ENCODE measurements at regions not wholly inside any gene's neighbourhood (a gene's known extent, or its start where the extent isn't known, plus 50 kb on each side); places are given as distances from the start of the nearest gene placed in this dataset.

GRCh38 chr5:172568308-172568910, 72.7 kb upstream of the NEURL1B start:
- H3K4me1 ChIP-seq (ENCODE audit: control insufficient read depth, insufficient read depth, low read length) = peaks cover 18% of the 10 kb centered on the region
- H3K9me3 ChIP-seq (ENCODE audit: control insufficient read depth in 2 of 2, low read length in 2 of 2) = no peaks in the 10 kb centered on the region
- no peaks in the 10 kb centered on the region for H3K27me3 ChIP-seq (ENCODE audit: control insufficient read depth in 1 of 2, insufficient read depth in 2 of 2, low read length in 2 of 2)
- H3K27ac ChIP-seq (ENCODE audit: low read length) = no peak overlapping the region
- H3K9ac ChIP-seq (ENCODE audit: low read length in 2 of 2) = no peak overlapping the region
- no peaks in the 10 kb centered on the region for H3K36me3 ChIP-seq (ENCODE audit: control insufficient read depth in 2 of 2, insufficient read depth in 2 of 2, low read length in 2 of 2)
- no peak overlapping the region for H3K4me3 ChIP-seq (ENCODE audit: low read length in 2 of 2)

DNA sequence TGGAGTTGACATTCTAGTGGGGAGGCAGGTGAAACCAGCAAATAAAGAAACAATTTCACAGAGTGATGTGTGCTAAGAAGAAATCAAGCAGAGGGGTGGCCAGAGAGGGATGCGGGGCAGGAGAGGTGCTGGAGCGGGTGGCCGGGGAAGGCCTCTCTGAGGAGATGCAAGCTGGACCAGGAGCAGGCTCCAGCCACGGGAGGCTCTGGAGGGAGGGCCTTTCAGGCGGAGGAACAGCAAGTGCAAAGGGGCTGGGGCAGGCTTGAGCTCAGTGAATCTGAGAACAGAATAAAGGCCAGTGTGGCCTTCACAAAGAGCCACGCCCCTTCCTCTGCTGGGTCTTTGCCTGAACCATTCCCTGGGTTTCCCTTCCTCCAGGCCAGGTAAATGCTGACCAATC, 73.2 kb upstream of the NEURL1B start:
- H3K36me3 ChIP-seq (ENCODE audit: control insufficient read depth in 2 of 2, insufficient read depth in 2 of 2, low read length in 2 of 2) = no peaks in the 10 kb centered on the region
- H3K9ac ChIP-seq (ENCODE audit: low read length in 2 of 2) = no peak overlapping the region
- no peak overlapping the region for H3K27ac ChIP-seq (ENCODE audit: low read length)
- H3K27me3 ChIP-seq (ENCODE audit: control insufficient read depth in 1 of 2, insufficient read depth in 2 of 2, low read length in 2 of 2) = no peaks in the 10 kb centered on the region
- H3K4me3 ChIP-seq (ENCODE audit: low read length in 2 of 2) = no peak overlapping the region
- H3K9me3 ChIP-seq (ENCODE audit: control insufficient read depth in 2 of 2, low read length in 2 of 2) = no peaks in the 10 kb centered on the region
- H3K4me1 ChIP-seq (ENCODE audit: control insufficient read depth, insufficient read depth, low read length) = peaks cover 18% of the 10 kb centered on the region

GRCh38 chr5:172567294-172567693, 73.8 kb upstream of the NEURL1B start:
- H3K27ac ChIP-seq (ENCODE audit: low read length) = no peak overlapping the region
- no peaks in the 10 kb centered on the region for H3K36me3 ChIP-seq (ENCODE audit: control insufficient read depth in 2 of 2, insufficient read depth in 2 of 2, low read length in 2 of 2)
- no peaks in the 10 kb centered on the region for H3K27me3 ChIP-seq (ENCODE audit: control insufficient read depth in 1 of 2, insufficient read depth in 2 of 2, low read length in 2 of 2)
- H3K4me1 ChIP-seq (ENCODE audit: control insufficient read depth, insufficient read depth, low read length) = peaks cover 18% of the 10 kb centered on the region
- H3K4me3 ChIP-seq (ENCODE audit: low read length in 2 of 2) = no peak overlapping the region
- no peak overlapping the region for H3K9ac ChIP-seq (ENCODE audit: low read length in 2 of 2)
- H3K9me3 ChIP-seq (ENCODE audit: control insufficient read depth in 2 of 2, low read length in 2 of 2) = no peaks in the 10 kb centered on the region

GRCh38 chr5:172565931-172566665, 75.0 kb upstream of the NEURL1B start:
- H3K27ac ChIP-seq (ENCODE audit: low read length) = no peak overlapping the region

GRCh38 chr5:172565455-172565854, 75.6 kb upstream of the NEURL1B start:
- Histone ChIP-seq H3K27ac (ENCODE audit: low read length) (no peak overlapping the region), H3K36me3 (ENCODE audit: control insufficient read depth in 2 of 2, insufficient read depth in 2 of 2, low read length in 2 of 2) (no peaks in the 10 kb centered on the region), H3K4me3 (ENCODE audit: low read length in 2 of 2) (no peak overlapping the region), H3K4me1 (ENCODE audit: control insufficient read depth, insufficient read depth, low read length) (peaks cover 10% of the 10 kb centered on the region), H3K9me3 (ENCODE audit: control insufficient read depth in 2 of 2, low read length in 2 of 2) (no peaks in the 10 kb centered on the region), H3K9ac (ENCODE audit: low read length in 2 of 2) (no peak overlapping the region), H3K27me3 (ENCODE audit: control insufficient read depth in 1 of 2, insufficient read depth in 2 of 2, low read length in 2 of 2) (no peaks in the 10 kb centered on the region)

More at GRCh38 chr5:172565931-172566665, 75.0 kb upstream of the NEURL1B start:
- no peak overlapping the region for H3K4me3 ChIP-seq (ENCODE audit: low read length in 2 of 2)
- H3K4me1 ChIP-seq (ENCODE audit: control insufficient read depth, insufficient read depth, low read length) = peaks cover 12% of the 10 kb centered on the region
- H3K9ac ChIP-seq (ENCODE audit: low read length in 2 of 2) = no peak overlapping the region
- no peaks in the 10 kb centered on the region for H3K27me3 ChIP-seq (ENCODE audit: control insufficient read depth in 1 of 2, insufficient read depth in 2 of 2, low read length in 2 of 2)
- no peaks in the 10 kb centered on the region for H3K36me3 ChIP-seq (ENCODE audit: control insufficient read depth in 2 of 2, insufficient read depth in 2 of 2, low read length in 2 of 2)
- H3K9me3 ChIP-seq (ENCODE audit: control insufficient read depth in 2 of 2, low read length in 2 of 2) = no peaks in the 10 kb centered on the region

- H3K9me3 ChIP-seq (ENCODE audit: control insufficient read depth in 2 of 2, low read length in 2 of 2) = no peaks in the 10 kb centered on the region
- H3K27me3 ChIP-seq (ENCODE audit: control insufficient read depth in 1 of 2, insufficient read depth in 2 of 2, low read length in 2 of 2) = no peaks in the 10 kb centered on the region
- no peak overlapping the region for H3K27ac ChIP-seq (ENCODE audit: low read length)
- H3K9ac ChIP-seq (ENCODE audit: low read length in 2 of 2) = no peak overlapping the region
- peaks cover 5% of the 10 kb centered on the region for H3K4me1 ChIP-seq (ENCODE audit: control insufficient read depth, insufficient read depth, low read length)
- no peak overlapping the region for H3K4me3 ChIP-seq (ENCODE audit: low read length in 2 of 2)
- no peaks in the 10 kb centered on the region for H3K36me3 ChIP-seq (ENCODE audit: control insufficient read depth in 2 of 2, insufficient read depth in 2 of 2, low read length in 2 of 2)
These were observed 76.2 kb upstream of the NEURL1B start for GRCh38 chr5:172564883-172565282.

- H3K27me3 ChIP-seq (ENCODE audit: control insufficient read depth in 1 of 2, insufficient read depth in 2 of 2, low read length in 2 of 2) = no peaks in the 10 kb centered on the region
- peaks cover 4% of the 10 kb centered on the region for H3K4me1 ChIP-seq (ENCODE audit: control insufficient read depth, insufficient read depth, low read length)
- no peak overlapping the region for H3K9ac ChIP-seq (ENCODE audit: low read length in 2 of 2)
- H3K9me3 ChIP-seq (ENCODE audit: control insufficient read depth in 2 of 2, low read length in 2 of 2) = no peaks in the 10 kb centered on the region
- no peaks in the 10 kb centered on the region for H3K36me3 ChIP-seq (ENCODE audit: control insufficient read depth in 2 of 2, insufficient read depth in 2 of 2, low read length in 2 of 2)
- no peak overlapping the region for H3K4me3 ChIP-seq (ENCODE audit: low read length in 2 of 2)
- no peak overlapping the region for H3K27ac ChIP-seq (ENCODE audit: low read length)
These were observed 76.9 kb upstream of the NEURL1B start for GRCh38 chr5:172564188-172564587.

- H3K9ac ChIP-seq (ENCODE audit: low read length in 2 of 2) = no peak overlapping the region
- H3K4me3 ChIP-seq (ENCODE audit: low read length in 2 of 2) = no peak overlapping the region
- peaks cover 20% of the 10 kb centered on the region for H3K4me1 ChIP-seq (ENCODE audit: control insufficient read depth, insufficient read depth, low read length)
- no peaks in the 10 kb centered on the region for H3K27me3 ChIP-seq (ENCODE audit: control insufficient read depth in 1 of 2, insufficient read depth in 2 of 2, low read length in 2 of 2)
- no peaks in the 10 kb centered on the region for H3K9me3 ChIP-seq (ENCODE audit: control insufficient read depth in 2 of 2, low read length in 2 of 2)
- H3K27ac ChIP-seq (ENCODE audit: low read length) = no peak overlapping the region
- no peaks in the 10 kb centered on the region for H3K36me3 ChIP-seq (ENCODE audit: control insufficient read depth in 2 of 2, insufficient read depth in 2 of 2, low read length in 2 of 2)
These were observed 78.6 kb upstream of the NEURL1B start for GRCh38 chr5:172562443-172562842.

- H3K4me1 ChIP-seq (ENCODE audit: control insufficient read depth, insufficient read depth, low read length) = peaks cover 33% of the 10 kb centered on the region
- H3K27me3 ChIP-seq (ENCODE audit: control insufficient read depth in 1 of 2, insufficient read depth in 2 of 2, low read length in 2 of 2) = no peaks in the 10 kb centered on the region
- no peak overlapping the region for H3K9ac ChIP-seq (ENCODE audit: low read length in 2 of 2)
- H3K27ac ChIP-seq (ENCODE audit: low read length) = no peak overlapping the region
- no peaks in the 10 kb centered on the region for H3K36me3 ChIP-seq (ENCODE audit: control insufficient read depth in 2 of 2, insufficient read depth in 2 of 2, low read length in 2 of 2)
- no peaks in the 10 kb centered on the region for H3K9me3 ChIP-seq (ENCODE audit: control insufficient read depth in 2 of 2, low read length in 2 of 2)
- H3K4me3 ChIP-seq (ENCODE audit: low read length in 2 of 2) = no peak overlapping the region
These were observed 79.9 kb upstream of the NEURL1B start for GRCh38 chr5:172561151-172561550.

GRCh38 chr5:172559004-172559932, 81.8 kb upstream of the NEURL1B start:
- H3K4me1 ChIP-seq (ENCODE audit: control insufficient read depth, insufficient read depth, low read length) = peaks cover 48% of the 10 kb centered on the region
- no peaks in the 10 kb centered on the region for H3K36me3 ChIP-seq (ENCODE audit: control insufficient read depth in 2 of 2, insufficient read depth in 2 of 2, low read length in 2 of 2)
- no peaks in the 10 kb centered on the region for H3K9me3 ChIP-seq (ENCODE audit: control insufficient read depth in 2 of 2, low read length in 2 of 2)
- peak overlapping the region; percentile 92 for H3K27ac ChIP-seq (ENCODE audit: low read length)
- H3K9ac ChIP-seq (ENCODE audit: low read length in 2 of 2) = peak overlapping the region; percentile 43 to 47
- H3K4me3 ChIP-seq (ENCODE audit: low read length in 2 of 2) = peak overlapping the region; percentile 49 to 69
- no peaks in the 10 kb centered on the region for H3K27me3 ChIP-seq (ENCODE audit: control insufficient read depth in 1 of 2, insufficient read depth in 2 of 2, low read length in 2 of 2)
